Stomach smooth muscle (tissue), 2 donors: ENCODE measurements at regions not wholly inside any gene's neighbourhood (a gene's known extent, or its start where the extent isn't known, plus 50 kb on each side); places are given as distances from the start of the nearest gene placed in this dataset.
"Not testable (repeated sequence)": the region's sequence is repeated elsewhere in the genome, so short reads cannot be mapped to it uniquely, and the experiment has no call there.

Source experiments
- H3K27ac ChIP-seq: one replicate; pipeline ENCODE4 v1.7.0; 2013; ENCODE audit warnings: mild to moderate bottlenecking, low read length, inconsistent platforms
- H3K27me3 ChIP-seq, 2 donors: one replicate each; pipeline ENCODE4 v1.7.0; 2013; ENCODE audit warnings: low read length in 2 of 2; ENCODE audit not compliant: insufficient read depth in 2 of 2, control insufficient read depth in 1 of 2
- H3K36me3 ChIP-seq, 2 donors: one replicate each; pipeline ENCODE4 v1.7.0; 2013; ENCODE audit warnings: low read length in 2 of 2; ENCODE audit not compliant: control insufficient read depth in 2 of 2, insufficient read depth in 2 of 2
- H3K4me1 ChIP-seq: one replicate; pipeline ENCODE4 v1.7.0; 2013; ENCODE audit warnings: low read length; ENCODE audit not compliant: control insufficient read depth, insufficient read depth
- H3K4me3 ChIP-seq, 2 donors: one replicate each; pipeline ENCODE4 v1.7.0; 2013; ENCODE audit warnings: low read length in 2 of 2
- H3K9ac ChIP-seq, 2 donors: one replicate each; pipeline ENCODE4 v1.7.0; 2013; ENCODE audit warnings: low read length in 2 of 2, mild to moderate bottlenecking in 1 of 2
- H3K9me3 ChIP-seq, 2 donors: one replicate each; pipeline ENCODE4 v1.7.0; 2013; ENCODE audit warnings: low read length in 2 of 2; ENCODE audit not compliant: control insufficient read depth in 2 of 2
- donor health status: healthy.
- donor health status: Pancreatic carcinoma.

- H3K9ac ChIP-seq, result no peak overlapping the region
- H3K4me1 ChIP-seq, result peaks cover 2% of the 10 kb centered on the region
- H3K36me3 ChIP-seq, result no peaks in the 10 kb centered on the region
- H3K4me3 ChIP-seq, result no peak overlapping the region
- no peaks in the 10 kb centered on the region for H3K27me3 ChIP-seq
- H3K27ac ChIP-seq, result no peak overlapping the region
- H3K9me3 ChIP-seq, result peaks cover 0 to 2% of the 10 kb centered on the region in 2 donors
These were observed 162.0 kb upstream of the ATP2B1 start for GRCh38 chr12:89870413-89871184.

DNA sequence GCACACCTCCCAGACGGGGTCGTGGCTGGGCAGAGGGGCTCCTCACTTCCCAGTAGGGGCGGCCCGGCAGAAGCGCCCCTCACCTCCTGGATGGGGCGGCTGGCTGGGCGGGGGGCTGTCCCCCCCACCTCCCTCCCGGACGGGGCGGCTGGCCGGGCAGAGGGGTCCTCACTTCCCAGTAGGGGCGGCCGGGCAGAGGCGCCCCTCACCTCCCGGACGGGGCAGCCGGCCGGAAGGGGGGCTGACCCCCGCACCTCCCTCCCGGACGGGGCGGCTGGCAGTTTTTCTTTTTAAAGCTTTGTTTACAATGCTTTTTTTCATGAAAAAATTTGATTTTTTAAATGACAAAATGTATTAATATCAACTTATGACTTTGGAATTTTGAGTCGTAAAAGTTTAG, 159.0 kb upstream of the ATP2B1 start:
- H3K27ac ChIP-seq, result not testable (repeated sequence)

DNA sequence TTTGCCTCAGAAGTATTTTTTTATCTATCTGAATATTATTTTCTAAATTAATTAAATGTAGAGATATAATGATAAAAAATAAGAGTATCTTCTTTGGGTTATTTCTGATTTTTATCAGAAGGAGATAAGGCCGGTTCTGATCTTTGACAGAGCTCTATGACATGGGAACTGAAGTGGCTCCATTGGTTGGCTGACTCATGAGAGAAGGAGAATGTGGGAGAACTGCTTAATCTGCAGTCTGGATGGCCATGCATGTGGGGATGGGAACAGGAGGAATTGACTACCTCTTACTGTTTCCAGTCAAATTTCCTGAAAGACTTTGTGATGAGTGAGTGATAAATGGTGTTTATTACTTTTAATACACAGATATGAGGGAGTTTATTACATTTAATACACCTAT, 155.8 kb upstream of the ATP2B1 start:
- no peaks in the 10 kb centered on the region for H3K9me3 ChIP-seq
- no peaks in the 10 kb centered on the region for H3K36me3 ChIP-seq
- no peaks in the 10 kb centered on the region for H3K27me3 ChIP-seq
- H3K4me1 ChIP-seq, result no peaks in the 10 kb centered on the region
- H3K9ac ChIP-seq, result no peak overlapping the region
- no peak overlapping the region for H3K27ac ChIP-seq
- no peak overlapping the region for H3K4me3 ChIP-seq

More for the DNA sequence above, 159.0 kb upstream of the ATP2B1 start:
- not testable (repeated sequence) for H3K4me3 ChIP-seq, H3K36me3 ChIP-seq, H3K4me1 ChIP-seq, H3K9me3 ChIP-seq, H3K9ac ChIP-seq, H3K27me3 ChIP-seq

DNA sequence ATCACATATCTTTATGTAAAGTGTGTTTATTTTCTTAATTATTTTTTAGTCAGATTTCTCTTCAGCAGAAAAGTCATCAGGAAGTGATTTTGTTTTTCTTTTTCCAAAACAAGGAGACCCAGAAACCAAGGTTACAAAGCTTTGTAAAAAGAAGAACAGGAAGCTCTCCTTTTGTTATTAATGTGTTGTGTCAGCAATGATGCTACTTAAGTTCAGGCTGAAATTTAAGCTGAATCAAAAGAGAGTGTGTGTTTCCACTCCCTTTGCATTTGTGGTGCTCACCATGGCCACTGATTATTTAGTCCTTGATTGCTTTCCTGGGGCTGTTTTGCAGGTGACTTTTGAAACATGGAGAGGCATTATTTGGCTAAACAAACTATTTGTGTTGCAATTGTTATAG, 155.3 kb upstream of the ATP2B1 start:
- Histone ChIP-seq H3K27me3 (no peaks in the 10 kb centered on the region), H3K4me3 (no peak overlapping the region), H3K9me3 (no peaks in the 10 kb centered on the region), H3K27ac (no peak overlapping the region), H3K36me3 (no peaks in the 10 kb centered on the region), H3K4me1 (no peaks in the 10 kb centered on the region), H3K9ac (no peak overlapping the region)

DNA sequence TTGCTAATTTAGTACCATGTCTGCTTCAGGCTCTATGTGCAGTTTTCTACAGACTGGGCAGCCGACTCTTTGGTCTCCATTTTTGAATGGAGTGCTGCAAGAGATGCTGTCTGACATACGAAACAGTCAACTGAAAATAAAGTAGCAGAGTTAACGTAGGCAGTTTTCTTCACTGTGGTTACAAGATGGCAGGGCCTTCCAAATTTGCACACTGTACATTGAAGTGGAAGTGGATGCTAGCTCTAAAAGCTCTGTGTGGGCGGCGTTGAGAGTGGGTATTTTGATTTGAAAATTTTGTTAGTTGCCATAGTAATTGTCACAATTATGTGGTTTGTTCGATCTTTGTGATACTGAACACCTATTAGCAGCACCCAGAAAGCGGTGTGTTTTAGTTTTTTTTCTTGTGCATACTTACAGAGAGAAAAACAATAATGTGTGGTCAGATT, 154.9 kb upstream of the ATP2B1 start:
- Histone ChIP-seq H3K36me3 (no peaks in the 10 kb centered on the region), H3K4me1 (no peaks in the 10 kb centered on the region), H3K27ac (no peak overlapping the region), H3K4me3 (no peak overlapping the region), H3K27me3 (no peaks in the 10 kb centered on the region), H3K9ac (no peak overlapping the region), H3K9me3 (no peaks in the 10 kb centered on the region)

DNA sequence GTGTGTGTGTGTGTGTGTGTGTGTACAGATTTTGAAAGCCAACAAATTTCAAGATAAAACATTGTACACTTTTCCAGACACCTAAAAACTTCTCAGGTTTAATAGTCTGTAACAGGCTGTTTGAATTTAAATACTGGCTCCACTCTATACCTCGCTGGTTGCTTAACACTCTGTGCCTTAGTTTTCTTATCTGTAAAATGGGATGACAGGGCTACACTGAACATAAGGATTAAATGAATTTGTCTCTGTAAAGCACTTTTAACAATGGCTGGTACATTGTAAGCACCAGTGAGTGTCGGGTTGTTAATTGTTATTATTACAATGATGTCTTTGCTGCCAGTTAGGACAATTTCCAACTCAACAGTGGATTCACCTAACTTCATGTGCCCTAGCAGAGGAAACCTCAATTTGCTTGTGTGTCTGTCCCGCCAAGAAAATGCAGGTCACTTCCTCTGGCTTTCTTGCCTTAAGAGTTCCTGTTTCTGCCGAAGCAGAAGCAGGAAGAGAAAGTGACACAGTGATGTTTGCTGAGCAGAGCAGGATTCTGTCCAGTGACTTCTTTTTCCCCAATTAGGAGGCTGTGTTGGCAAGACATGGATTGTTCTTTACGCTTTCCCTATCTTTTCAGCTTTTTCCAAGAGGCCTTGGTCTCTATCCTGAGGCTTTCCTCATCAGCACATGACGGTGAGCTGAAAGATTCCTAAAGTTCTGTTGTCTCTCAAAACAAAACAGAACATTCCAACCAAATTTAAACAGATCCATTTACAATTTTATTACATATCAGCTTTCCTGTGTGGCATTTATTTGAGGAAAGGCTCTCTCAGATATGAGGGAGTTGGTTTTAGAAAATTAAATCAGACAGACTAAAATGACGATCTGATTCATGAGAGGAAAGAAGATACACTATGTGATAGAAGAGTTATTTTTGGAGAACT, 154.1 kb upstream of the ATP2B1 start:
- H3K4me3 ChIP-seq, result no peak overlapping the region
- H3K9ac ChIP-seq, result no peak overlapping the region
- H3K36me3 ChIP-seq, result no peaks in the 10 kb centered on the region
- no peak overlapping the region for H3K27ac ChIP-seq
- no peaks in the 10 kb centered on the region for H3K4me1 ChIP-seq
- no peaks in the 10 kb centered on the region for H3K9me3 ChIP-seq
- no peaks in the 10 kb centered on the region for H3K27me3 ChIP-seq

GRCh38 chr12:89861086-89861485, 152.4 kb upstream of the ATP2B1 start:
- H3K27me3 ChIP-seq, result no peaks in the 10 kb centered on the region
- no peak overlapping the region for H3K4me3 ChIP-seq
- no peaks in the 10 kb centered on the region for H3K36me3 ChIP-seq
- no peaks in the 10 kb centered on the region for H3K9me3 ChIP-seq
- no peak overlapping the region for H3K9ac ChIP-seq
- no peak overlapping the region for H3K27ac ChIP-seq
- H3K4me1 ChIP-seq, result no peaks in the 10 kb centered on the region

DNA sequence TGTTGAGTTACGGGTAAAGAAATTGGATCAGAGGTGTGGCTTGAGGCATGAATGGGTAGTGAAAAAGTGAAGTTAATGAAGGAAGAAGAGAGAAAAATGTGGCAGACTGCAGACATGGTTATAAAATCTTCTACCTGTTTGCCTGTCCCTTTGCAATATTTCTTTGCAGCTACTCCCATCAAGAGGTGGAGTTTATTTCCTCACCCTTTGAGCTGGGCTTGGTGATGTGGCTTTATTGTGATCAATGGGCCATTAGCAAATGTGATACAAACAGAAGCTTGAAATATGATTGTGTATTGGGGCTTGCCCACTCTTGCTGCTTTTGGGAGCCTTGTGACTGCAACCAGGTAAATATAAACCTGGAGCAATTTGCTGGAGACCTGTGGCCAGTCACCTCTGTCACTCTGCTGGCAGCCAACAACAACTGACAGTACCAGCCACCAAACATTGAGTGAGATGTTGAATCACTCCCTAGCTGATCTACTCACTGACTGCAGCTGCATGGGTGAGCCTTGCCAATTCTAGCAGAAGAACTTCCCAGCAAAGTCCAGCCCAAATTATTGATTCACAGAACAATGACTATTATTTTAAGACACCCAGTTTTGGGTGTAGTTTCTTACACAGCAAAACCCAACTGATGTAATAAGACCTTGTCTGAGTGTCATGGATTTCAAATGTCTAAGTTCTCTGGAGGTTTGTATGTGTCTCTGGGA, 151.0 kb upstream of the ATP2B1 start:
- H3K36me3 ChIP-seq, result no peaks in the 10 kb centered on the region
- no peaks in the 10 kb centered on the region for H3K4me1 ChIP-seq
- H3K9ac ChIP-seq, result no peak overlapping the region
- H3K9me3 ChIP-seq, result no peaks in the 10 kb centered on the region
- no peaks in the 10 kb centered on the region for H3K27me3 ChIP-seq
- no peak overlapping the region for H3K4me3 ChIP-seq
- no peak overlapping the region for H3K27ac ChIP-seq

GRCh38 chr12:89858718-89859117, 150.1 kb upstream of the ATP2B1 start:
- no peaks in the 10 kb centered on the region for H3K9me3 ChIP-seq
- H3K4me3 ChIP-seq, result no peak overlapping the region
- H3K9ac ChIP-seq, result no peak overlapping the region
- no peak overlapping the region for H3K27ac ChIP-seq
- no peaks in the 10 kb centered on the region for H3K36me3 ChIP-seq
- H3K4me1 ChIP-seq, result no peaks in the 10 kb centered on the region
- H3K27me3 ChIP-seq, result no peaks in the 10 kb centered on the region

DNA sequence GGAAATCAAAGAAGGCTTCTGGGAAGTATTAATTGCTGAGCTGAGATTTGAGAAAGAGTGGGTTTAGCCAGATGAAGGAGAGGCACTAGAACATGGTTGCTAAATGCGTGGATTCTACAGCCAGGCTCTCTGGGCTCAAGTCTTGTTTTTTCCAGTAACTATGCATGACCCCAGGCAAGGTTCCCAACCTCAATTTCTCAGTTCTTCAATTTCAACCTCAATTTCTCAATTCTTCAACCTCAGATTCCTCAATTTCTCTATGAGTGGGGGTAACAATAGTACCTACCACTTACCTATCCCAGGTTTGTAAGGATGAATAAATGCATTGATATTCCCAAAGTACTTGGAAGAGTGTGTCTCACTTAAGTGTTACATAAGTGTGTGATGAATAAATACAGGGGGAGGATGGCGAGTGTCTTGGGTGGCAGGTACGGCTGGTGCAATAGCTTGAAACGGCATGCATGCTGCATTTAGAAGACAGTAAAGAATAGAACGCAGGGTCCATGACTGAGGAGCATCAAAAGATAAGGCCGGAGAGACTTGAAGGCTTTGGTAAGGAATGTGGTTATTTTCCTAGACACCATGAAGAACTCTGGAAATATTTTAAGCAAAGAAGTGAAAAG, 149.1 kb upstream of the ATP2B1 start:
- no peak overlapping the region for H3K9ac ChIP-seq
- H3K27ac ChIP-seq, result no peak overlapping the region
- H3K9me3 ChIP-seq, result no peaks in the 10 kb centered on the region
- no peak overlapping the region for H3K4me3 ChIP-seq
- H3K36me3 ChIP-seq, result no peaks in the 10 kb centered on the region
- no peaks in the 10 kb centered on the region for H3K27me3 ChIP-seq
- no peaks in the 10 kb centered on the region for H3K4me1 ChIP-seq
